ENCODE measurements at regions not wholly inside any gene's neighbourhood (a gene's known extent, or its start where the extent isn't known, plus 50 kb on each side); places are given as distances from the start of the nearest gene placed in this dataset.

GRCh38 chr10:89909752-89910151, 208.4 kb downstream of the KIF20B start:
- Histone ChIP-seq H3K4me1 (ENCODE audit: control insufficient read depth in 2 of 2, insufficient read depth in 2 of 2, low read length in 2 of 2) (no peaks in the 10 kb centered on the region), H3K27me3 (ENCODE audit: control insufficient read depth in 2 of 2, insufficient read depth in 2 of 2, low read length in 2 of 2) (no peaks in the 10 kb centered on the region), H3K36me3 (ENCODE audit: control insufficient read depth in 2 of 2, insufficient read depth in 2 of 2, low read length in 2 of 2) (no peaks in the 10 kb centered on the region), H3K4me3 (ENCODE audit: low read length in 2 of 2) (no peak overlapping the region), H3K27ac (ENCODE audit: low read depth in 2 of 2, low read length in 2 of 2) (no peak overlapping the region), H3K9ac (ENCODE audit: low read depth in 1 of 2, low read length in 2 of 2) (no peak overlapping the region), H3K9me3 (ENCODE audit: control insufficient read depth in 2 of 2, low read length in 2 of 2) (no peaks in the 10 kb centered on the region)

- Histone ChIP-seq H3K36me3 (ENCODE audit: control insufficient read depth in 2 of 2, insufficient read depth in 2 of 2, low read length in 2 of 2) (no peaks in the 10 kb centered on the region), H3K27ac (ENCODE audit: low read depth in 2 of 2, low read length in 2 of 2) (no peak overlapping the region), H3K4me3 (ENCODE audit: low read length in 2 of 2) (no peak overlapping the region), H3K9ac (ENCODE audit: low read depth in 1 of 2, low read length in 2 of 2) (no peak overlapping the region), H3K27me3 (ENCODE audit: control insufficient read depth in 2 of 2, insufficient read depth in 2 of 2, low read length in 2 of 2) (no peaks in the 10 kb centered on the region), H3K4me1 (ENCODE audit: control insufficient read depth in 2 of 2, insufficient read depth in 2 of 2, low read length in 2 of 2) (no peaks in the 10 kb centered on the region), H3K9me3 (ENCODE audit: control insufficient read depth in 2 of 2, low read length in 2 of 2) (no peaks in the 10 kb centered on the region)
Observed at GRCh38 chr10:89915021-89915420, 213.6 kb downstream of the KIF20B start.

GRCh38 chr10:89915968-89916367, 214.6 kb downstream of the KIF20B start:
- Histone ChIP-seq H3K4me3 (ENCODE audit: low read length in 2 of 2) (no peak overlapping the region), H3K27me3 (ENCODE audit: control insufficient read depth in 2 of 2, insufficient read depth in 2 of 2, low read length in 2 of 2) (no peaks in the 10 kb centered on the region), H3K27ac (ENCODE audit: low read depth in 2 of 2, low read length in 2 of 2) (no peak overlapping the region), H3K9ac (ENCODE audit: low read depth in 1 of 2, low read length in 2 of 2) (no peak overlapping the region), H3K4me1 (ENCODE audit: control insufficient read depth in 2 of 2, insufficient read depth in 2 of 2, low read length in 2 of 2) (no peaks in the 10 kb centered on the region), H3K9me3 (ENCODE audit: control insufficient read depth in 2 of 2, low read length in 2 of 2) (no peaks in the 10 kb centered on the region), H3K36me3 (ENCODE audit: control insufficient read depth in 2 of 2, insufficient read depth in 2 of 2, low read length in 2 of 2) (no peaks in the 10 kb centered on the region)

- Histone ChIP-seq H3K9me3 (ENCODE audit: control insufficient read depth in 2 of 2, low read length in 2 of 2) (no peaks in the 10 kb centered on the region), H3K27me3 (ENCODE audit: control insufficient read depth in 2 of 2, insufficient read depth in 2 of 2, low read length in 2 of 2) (no peaks in the 10 kb centered on the region), H3K36me3 (ENCODE audit: control insufficient read depth in 2 of 2, insufficient read depth in 2 of 2, low read length in 2 of 2) (no peaks in the 10 kb centered on the region), H3K4me1 (ENCODE audit: control insufficient read depth in 2 of 2, insufficient read depth in 2 of 2, low read length in 2 of 2) (no peaks in the 10 kb centered on the region), H3K27ac (ENCODE audit: low read depth in 2 of 2, low read length in 2 of 2) (no peak overlapping the region), H3K4me3 (ENCODE audit: low read length in 2 of 2) (no peak overlapping the region), H3K9ac (ENCODE audit: low read depth in 1 of 2, low read length in 2 of 2) (no peak overlapping the region)
Observed at GRCh38 chr10:89916468-89917215, 215.3 kb downstream of the KIF20B start.

GRCh38 chr10:89921403-89921802, 220.0 kb downstream of the KIF20B start:
- Histone ChIP-seq H3K27me3 (ENCODE audit: control insufficient read depth in 2 of 2, insufficient read depth in 2 of 2, low read length in 2 of 2) (no peaks in the 10 kb centered on the region), H3K9ac (ENCODE audit: low read depth in 1 of 2, low read length in 2 of 2) (no peak overlapping the region), H3K4me1 (ENCODE audit: control insufficient read depth in 2 of 2, insufficient read depth in 2 of 2, low read length in 2 of 2) (no peaks in the 10 kb centered on the region)

GRCh38 chr10:89923661-89924060, 222.3 kb downstream of the KIF20B start:
- no peak overlapping the region for H3K9ac ChIP-seq (ENCODE audit: low read depth in 1 of 2, low read length in 2 of 2)
- H3K36me3 ChIP-seq (ENCODE audit: control insufficient read depth in 2 of 2, insufficient read depth in 2 of 2, low read length in 2 of 2): no peaks in the 10 kb centered on the region
- no peak overlapping the region for H3K27ac ChIP-seq (ENCODE audit: low read depth in 2 of 2, low read length in 2 of 2)
- no peaks in the 10 kb centered on the region for H3K4me1 ChIP-seq (ENCODE audit: control insufficient read depth in 2 of 2, insufficient read depth in 2 of 2, low read length in 2 of 2)
- H3K4me3 ChIP-seq (ENCODE audit: low read length in 2 of 2): no peak overlapping the region
- H3K27me3 ChIP-seq (ENCODE audit: control insufficient read depth in 2 of 2, insufficient read depth in 2 of 2, low read length in 2 of 2): no peaks in the 10 kb centered on the region
- H3K9me3 ChIP-seq (ENCODE audit: control insufficient read depth in 2 of 2, low read length in 2 of 2): no peaks in the 10 kb centered on the region

More at GRCh38 chr10:89921403-89921802, 220.0 kb downstream of the KIF20B start:
- Histone ChIP-seq H3K36me3 (ENCODE audit: control insufficient read depth in 2 of 2, insufficient read depth in 2 of 2, low read length in 2 of 2) (no peaks in the 10 kb centered on the region), H3K4me3 (ENCODE audit: low read length in 2 of 2) (no peak overlapping the region), H3K27ac (ENCODE audit: low read depth in 2 of 2, low read length in 2 of 2) (no peak overlapping the region), H3K9me3 (ENCODE audit: control insufficient read depth in 2 of 2, low read length in 2 of 2) (no peaks in the 10 kb centered on the region)

GRCh38 chr10:89924261-89924660, 222.9 kb downstream of the KIF20B start:
- Histone ChIP-seq H3K4me3 (ENCODE audit: low read length in 2 of 2) (no peak overlapping the region), H3K9ac (ENCODE audit: low read depth in 1 of 2, low read length in 2 of 2) (no peak overlapping the region), H3K9me3 (ENCODE audit: control insufficient read depth in 2 of 2, low read length in 2 of 2) (no peaks in the 10 kb centered on the region), H3K27ac (ENCODE audit: low read depth in 2 of 2, low read length in 2 of 2) (no peak overlapping the region), H3K36me3 (ENCODE audit: control insufficient read depth in 2 of 2, insufficient read depth in 2 of 2, low read length in 2 of 2) (no peaks in the 10 kb centered on the region), H3K4me1 (ENCODE audit: control insufficient read depth in 2 of 2, insufficient read depth in 2 of 2, low read length in 2 of 2) (no peaks in the 10 kb centered on the region), H3K27me3 (ENCODE audit: control insufficient read depth in 2 of 2, insufficient read depth in 2 of 2, low read length in 2 of 2) (no peaks in the 10 kb centered on the region)

- Histone ChIP-seq H3K36me3 (ENCODE audit: control insufficient read depth in 2 of 2, insufficient read depth in 2 of 2, low read length in 2 of 2) (no peaks in the 10 kb centered on the region), H3K9ac (ENCODE audit: low read depth in 1 of 2, low read length in 2 of 2) (no peak overlapping the region), H3K9me3 (ENCODE audit: control insufficient read depth in 2 of 2, low read length in 2 of 2) (no peaks in the 10 kb centered on the region), H3K27ac (ENCODE audit: low read depth in 2 of 2, low read length in 2 of 2) (no peak overlapping the region), H3K4me3 (ENCODE audit: low read length in 2 of 2) (no peak overlapping the region), H3K4me1 (ENCODE audit: control insufficient read depth in 2 of 2, insufficient read depth in 2 of 2, low read length in 2 of 2) (no peaks in the 10 kb centered on the region), H3K27me3 (ENCODE audit: control insufficient read depth in 2 of 2, insufficient read depth in 2 of 2, low read length in 2 of 2) (no peaks in the 10 kb centered on the region)
Observed at GRCh38 chr10:89926736-89927135, 225.3 kb downstream of the KIF20B start.

- Histone ChIP-seq H3K4me3 (ENCODE audit: low read length in 2 of 2) (no peak overlapping the region), H3K9ac (ENCODE audit: low read depth in 1 of 2, low read length in 2 of 2) (no peak overlapping the region), H3K4me1 (ENCODE audit: control insufficient read depth in 2 of 2, insufficient read depth in 2 of 2, low read length in 2 of 2) (no peaks in the 10 kb centered on the region), H3K36me3 (ENCODE audit: control insufficient read depth in 2 of 2, insufficient read depth in 2 of 2, low read length in 2 of 2) (no peaks in the 10 kb centered on the region), H3K27ac (ENCODE audit: low read depth in 2 of 2, low read length in 2 of 2) (no peak overlapping the region), H3K9me3 (ENCODE audit: control insufficient read depth in 2 of 2, low read length in 2 of 2) (no peaks in the 10 kb centered on the region), H3K27me3 (ENCODE audit: control insufficient read depth in 2 of 2, insufficient read depth in 2 of 2, low read length in 2 of 2) (no peaks in the 10 kb centered on the region)
Observed at GRCh38 chr10:89929282-89930026, 228.1 kb downstream of the KIF20B start.

- Histone ChIP-seq H3K9me3 (ENCODE audit: control insufficient read depth in 2 of 2, low read length in 2 of 2) (no peaks in the 10 kb centered on the region), H3K9ac (ENCODE audit: low read depth in 1 of 2, low read length in 2 of 2) (no peak overlapping the region), H3K27ac (ENCODE audit: low read depth in 2 of 2, low read length in 2 of 2) (no peak overlapping the region), H3K36me3 (ENCODE audit: control insufficient read depth in 2 of 2, insufficient read depth in 2 of 2, low read length in 2 of 2) (no peaks in the 10 kb centered on the region), H3K27me3 (ENCODE audit: control insufficient read depth in 2 of 2, insufficient read depth in 2 of 2, low read length in 2 of 2) (no peaks in the 10 kb centered on the region), H3K4me1 (ENCODE audit: control insufficient read depth in 2 of 2, insufficient read depth in 2 of 2, low read length in 2 of 2) (no peaks in the 10 kb centered on the region), H3K4me3 (ENCODE audit: low read length in 2 of 2) (no peak overlapping the region)
Observed at GRCh38 chr10:89937494-89937893, 236.1 kb downstream of the KIF20B start.
